Midbrain (tissue), 1 donor: ENCODE measurements at regions not wholly inside any gene's neighbourhood (a gene's known extent, or its start where the extent isn't known, plus 50 kb on each side); places are given as distances from the start of the nearest gene placed in this dataset.
"Not testable (repeated sequence)": the region's sequence is repeated elsewhere in the genome, so short reads cannot be mapped to it uniquely, and the experiment has no call there.

Experiments
- DNase-seq: peaks from one replicate; lab custom pipeline; 2025; lab: John Stamatoyannopoulos, UW

DNA sequence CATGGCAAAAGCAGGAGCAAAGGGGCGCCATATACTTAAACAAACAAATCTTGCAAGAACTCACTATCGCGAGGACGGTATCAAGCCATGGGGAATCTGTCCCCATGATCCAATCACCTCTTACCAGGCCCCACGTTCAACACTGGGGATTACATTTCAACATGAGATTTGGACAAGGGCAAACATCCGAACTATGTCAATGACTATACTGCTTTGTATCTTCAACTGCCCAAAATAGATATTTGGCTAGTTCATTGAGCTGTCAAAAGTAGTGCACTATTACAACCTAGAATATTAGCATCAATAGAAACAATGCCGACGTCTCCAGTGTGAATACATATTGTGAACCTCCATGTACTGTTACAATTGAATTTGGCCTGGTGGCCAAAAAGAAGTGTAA lies 760.4 kb downstream of the MCTP2 start:
- DNase-seq: no peak

DNA sequence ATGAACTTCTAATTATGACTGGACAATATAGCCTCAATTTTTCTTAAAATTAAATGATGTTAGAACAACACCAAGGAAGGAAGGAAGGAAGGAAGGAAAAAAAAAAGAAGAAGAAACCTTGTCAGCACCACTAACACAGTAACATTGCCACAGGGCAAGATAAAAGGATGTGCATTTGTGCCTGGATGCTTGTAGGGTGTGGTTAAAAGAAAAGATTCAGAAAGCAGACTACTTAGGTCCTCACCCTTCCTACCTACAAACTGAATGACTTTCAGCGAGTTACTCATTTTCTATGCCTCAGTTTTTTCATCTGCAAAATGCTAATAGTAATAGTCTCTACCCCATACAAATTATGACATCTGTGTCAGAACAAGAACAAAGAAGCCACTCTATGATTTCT lies 778.3 kb downstream of the MCTP2 start:
- DNase-seq: no peak

DNA sequence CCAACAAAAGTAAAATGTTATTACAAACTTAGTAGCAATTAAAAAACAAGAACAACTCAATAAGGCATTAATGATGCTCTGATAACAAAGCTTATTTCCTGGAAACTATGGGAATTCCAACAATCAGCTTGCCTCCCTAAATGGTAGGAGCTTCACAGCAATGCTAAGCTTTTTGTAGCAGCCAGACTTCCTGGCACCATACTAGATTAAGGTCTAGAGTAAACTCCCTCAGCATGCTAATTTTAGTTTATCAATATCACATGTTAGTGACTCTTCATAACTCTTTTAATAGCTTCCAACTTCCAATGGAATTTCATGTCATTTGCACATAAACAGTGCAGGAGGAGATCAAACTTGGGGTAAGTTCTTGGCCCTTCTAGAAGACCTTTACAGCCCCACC lies 782.0 kb downstream of the MCTP2 start:
- DNase-seq: no peak

DNA sequence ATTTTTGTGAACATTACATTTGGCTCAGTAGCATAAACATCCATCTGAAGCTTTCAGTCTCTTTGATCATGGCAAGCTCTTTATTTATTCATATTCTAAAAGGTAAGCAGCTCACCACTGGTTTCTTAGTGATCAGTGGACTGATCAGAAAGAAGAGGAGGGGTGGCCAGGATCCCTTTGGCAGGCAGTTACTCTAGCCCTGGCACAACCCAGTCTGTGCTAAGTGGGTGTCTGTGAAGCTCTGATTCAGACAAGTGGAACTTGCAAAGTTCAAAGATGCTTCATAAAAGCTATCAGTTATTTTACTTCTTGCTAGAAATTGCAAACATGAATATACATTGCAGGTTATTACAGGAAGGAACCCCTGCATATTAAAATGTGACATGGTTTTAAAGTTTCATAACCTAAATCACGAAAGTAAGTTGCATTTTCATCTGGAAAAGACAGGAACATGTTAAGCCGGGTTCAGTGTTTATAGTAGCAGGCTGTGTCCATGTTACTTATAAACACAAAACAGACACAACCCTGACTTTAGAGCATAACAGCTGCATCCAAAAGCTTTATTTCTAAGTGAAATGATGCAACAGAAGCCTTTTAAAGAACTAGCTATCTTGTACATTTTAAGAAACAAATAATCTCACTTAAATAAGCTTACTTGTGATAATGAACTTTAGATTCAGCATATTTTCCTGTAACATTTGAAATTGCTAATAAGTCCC lies 785.3 kb downstream of the MCTP2 start:
- DNase-seq: no peak

DNA sequence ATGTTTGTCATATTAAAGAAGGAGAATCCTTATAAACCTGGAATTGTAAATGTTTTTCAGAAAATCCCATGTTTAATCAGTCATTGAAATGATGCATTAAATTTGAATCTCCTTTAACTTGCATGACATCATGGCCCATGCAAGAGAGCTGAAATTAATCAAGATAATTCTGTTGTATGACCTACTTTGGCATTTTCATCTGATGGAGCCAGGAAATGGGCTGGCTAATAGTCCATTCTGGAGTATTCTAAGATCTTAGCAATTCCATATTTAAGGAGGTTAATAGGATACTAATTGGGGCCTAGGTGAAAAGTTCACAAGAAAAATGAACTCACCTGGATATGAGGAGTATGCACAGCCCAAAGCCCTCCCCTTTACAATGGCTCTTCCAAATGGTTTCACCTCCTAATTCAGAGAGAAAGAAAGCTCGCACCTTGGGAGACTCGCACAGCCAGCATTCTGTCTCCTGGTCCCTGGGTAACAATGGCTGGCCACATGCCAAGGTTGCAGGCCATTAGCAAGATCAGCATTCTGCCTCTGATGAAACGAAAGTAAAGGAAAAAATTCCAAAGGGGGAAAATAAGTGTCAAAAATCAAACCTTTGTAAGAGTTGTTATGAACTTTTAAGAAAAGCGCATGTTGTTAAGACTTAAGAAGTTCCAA lies 786.4 kb downstream of the MCTP2 start:
- DNase-seq: no peak

DNA sequence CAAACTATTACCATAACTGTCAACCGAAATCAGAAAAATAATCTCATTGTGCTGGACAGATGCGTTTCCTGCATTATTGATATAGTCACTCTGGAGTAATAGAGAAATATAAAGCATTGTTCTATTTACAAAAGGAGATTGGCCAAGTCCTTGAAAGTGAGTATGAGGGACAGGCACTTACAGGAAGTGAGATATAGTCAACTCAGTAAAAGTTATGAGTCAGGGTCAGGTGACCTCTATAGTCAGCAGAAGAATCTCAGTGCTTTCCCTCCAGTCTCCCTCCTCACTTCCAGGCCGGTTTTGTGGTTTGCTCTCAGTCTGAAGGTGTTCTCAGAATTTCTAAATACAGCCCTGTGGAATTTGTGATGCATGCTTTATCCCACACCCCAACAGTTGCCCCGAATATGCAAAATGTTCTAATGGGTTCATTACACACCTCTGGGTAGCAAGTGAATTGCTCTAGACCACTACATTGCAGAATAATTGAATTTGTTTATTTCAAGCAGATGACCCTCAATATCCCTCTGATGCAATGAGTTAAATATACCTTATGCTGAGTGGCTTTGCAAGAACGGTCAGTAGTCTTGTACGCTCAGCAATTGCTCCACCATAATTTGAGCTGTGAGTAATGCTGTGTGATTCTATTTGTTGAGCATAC lies 787.7 kb downstream of the MCTP2 start:
- no peak for DNase-seq

DNA sequence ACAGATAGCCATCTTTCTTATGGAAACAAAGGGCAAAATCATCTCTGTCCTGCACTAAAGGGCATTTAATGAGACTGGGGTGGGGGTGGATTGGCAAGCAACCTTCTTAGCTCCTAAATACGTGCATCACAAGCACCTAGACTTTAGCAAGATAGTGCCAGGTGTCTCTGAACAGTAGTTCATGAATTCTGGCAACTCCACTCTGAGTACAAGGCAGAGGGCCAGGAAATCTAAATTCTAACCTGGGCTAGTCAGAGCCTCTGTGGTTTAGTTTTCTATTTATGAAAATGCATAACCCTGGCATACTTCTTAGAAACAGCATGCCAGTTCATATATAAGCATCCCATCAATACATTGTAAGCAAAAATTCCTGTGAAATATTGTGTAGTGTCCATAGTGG lies 788.5 kb downstream of the MCTP2 start:
- no peak for DNase-seq

DNA sequence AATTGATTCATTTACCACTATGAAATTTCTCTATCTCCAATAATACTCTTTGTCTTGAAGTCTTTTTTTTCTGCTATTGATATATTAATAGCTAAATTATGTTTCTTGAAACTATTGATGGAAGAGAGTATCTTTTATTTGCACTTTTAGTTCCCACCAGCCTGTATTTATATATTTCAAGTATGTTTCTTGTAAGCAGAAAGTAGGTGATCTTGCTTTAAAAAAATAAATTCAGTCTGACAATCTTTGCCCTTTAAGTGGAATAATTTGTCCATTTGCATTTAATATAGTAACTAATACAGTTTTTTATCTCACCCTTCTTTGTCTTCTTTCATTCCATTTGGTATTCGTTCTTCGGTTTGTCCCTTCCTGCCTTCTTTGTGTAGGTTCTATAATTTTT lies 790.5 kb downstream of the MCTP2 start:
- DNase-seq: no peak

DNA sequence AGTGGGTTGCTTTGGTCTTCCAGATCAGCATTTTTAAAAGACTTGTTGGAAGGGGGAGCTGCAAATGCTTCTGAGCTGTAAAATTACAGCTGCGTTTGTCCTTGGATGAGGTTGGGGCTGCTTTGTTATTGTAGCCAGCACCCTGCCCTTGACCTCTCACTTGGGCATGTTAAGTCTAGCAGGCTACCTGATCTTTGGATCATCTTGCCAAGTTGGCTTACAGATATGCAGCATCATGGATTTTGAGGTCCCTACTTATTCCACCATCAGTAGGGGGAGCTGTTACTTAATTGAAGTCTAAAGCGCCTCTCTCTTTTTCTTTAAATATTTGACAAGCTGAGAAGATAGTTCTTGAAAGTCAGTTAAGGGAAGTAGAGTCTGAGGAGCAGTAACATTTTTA lies 793.0 kb downstream of the MCTP2 start:
- no peak for DNase-seq

DNA sequence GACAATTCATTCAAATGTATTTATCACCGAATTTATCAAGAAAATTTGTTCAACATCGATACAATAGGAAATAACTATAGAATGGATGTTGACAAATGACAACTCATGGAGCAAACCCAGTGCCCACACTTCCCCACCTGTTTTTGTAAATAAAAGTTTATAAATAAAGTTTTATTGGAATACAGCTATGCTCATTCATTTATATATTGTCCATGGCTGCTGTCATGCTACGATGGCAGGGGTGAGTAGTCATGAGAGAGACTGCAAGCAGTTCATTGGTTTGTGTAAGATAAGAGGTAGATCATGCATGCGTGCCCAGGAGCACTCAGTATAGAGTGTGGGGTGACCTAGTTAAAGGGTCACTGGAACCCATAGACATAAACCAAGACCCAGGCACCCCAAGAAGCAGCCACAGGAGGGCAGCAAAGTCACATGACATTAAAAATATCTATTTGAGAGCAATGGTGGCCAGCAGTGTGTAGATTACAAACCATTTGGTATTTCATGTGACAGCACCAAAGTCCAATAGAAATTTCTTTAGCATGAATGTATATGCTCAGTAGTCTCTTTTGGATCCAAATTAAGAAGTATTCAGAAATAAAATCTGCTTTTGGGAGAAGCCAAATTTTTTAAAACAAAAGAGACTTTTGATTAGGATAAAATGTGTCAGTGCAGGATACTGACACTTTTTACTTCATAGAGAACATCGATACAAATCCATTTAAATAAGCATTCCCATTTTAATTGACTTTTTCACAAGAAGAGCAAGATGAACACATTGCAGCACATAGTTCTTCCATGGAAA lies 794.8 kb downstream of the MCTP2 start:
- no peak for DNase-seq

DNA sequence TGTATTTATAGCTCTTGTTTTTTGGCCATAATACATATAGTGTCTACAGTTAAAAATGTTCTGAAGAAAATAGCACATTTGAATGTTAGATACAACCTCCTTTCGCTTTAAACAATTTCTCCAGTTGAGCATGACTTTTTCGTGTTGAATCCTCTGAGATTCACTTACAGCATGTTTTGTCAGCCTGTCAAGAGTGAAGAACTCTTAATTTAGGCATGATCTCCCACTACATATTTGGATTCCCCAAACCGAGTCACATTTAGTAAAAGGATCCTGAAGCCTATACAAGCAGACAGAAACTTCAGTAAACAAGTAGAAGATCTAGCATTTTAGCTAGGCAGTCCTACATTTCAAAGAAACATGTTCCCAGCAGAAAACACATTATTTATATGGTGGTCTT lies 796.6 kb downstream of the MCTP2 start:
- DNase-seq: no peak

DNA sequence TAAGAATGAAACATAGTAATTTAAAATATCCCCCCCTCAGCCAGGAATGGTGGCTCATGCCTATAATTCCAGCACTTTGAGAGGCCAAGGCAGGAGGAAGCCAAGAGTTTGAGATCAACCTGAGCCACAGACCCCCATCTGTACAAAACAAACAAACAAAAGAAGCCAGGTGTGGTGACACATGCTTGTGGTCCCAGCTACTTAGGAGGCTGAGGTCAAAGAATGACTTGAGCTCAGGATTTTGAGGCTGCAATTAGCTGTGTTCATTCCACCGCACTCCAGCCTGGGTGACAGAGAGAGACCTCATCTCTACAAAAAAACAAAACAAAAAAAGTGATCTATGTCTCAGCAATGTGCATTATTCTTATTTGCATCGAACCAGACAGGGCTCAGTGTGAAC lies 800.8 kb downstream of the MCTP2 start:
- no peak for DNase-seq

DNA sequence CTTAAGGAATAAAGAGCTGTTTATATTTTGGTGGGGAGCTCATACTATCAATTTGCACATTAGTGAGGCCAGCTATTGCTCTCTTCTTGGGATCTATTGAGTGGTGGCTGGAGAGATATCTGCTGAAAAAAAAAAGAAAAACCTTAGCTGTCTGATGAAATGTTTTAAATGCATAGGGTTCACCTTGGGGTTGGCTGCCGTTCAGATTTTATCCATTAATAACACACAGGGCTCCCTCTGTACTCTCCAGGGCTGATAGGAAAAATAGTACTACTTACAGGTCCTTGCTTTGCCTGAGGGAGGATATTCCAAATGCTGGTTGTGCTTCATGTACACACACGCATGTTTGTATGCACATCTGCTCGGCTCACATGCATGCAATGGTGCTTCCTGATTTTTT lies 803.7 kb downstream of the MCTP2 start:
- no peak for DNase-seq

DNA sequence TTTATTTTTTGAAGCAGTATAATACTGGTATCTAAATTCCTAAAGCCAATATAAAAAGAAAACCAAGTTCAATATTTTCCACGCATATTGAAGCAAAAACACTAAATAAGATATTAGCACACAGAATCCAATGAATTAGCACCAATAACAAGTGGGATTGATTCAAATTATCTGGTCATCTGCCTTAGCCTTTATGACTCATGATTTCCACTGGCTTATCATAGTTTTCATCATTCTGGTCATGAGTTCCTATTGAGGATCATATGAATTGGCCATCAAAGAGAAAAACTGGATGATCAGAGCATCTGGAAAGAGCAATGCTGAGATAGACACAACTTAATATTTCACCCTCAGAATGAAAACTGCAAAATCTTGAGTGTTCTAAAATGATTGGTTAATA lies 809.9 kb downstream of the MCTP2 start:
- DNase-seq: no peak

DNA sequence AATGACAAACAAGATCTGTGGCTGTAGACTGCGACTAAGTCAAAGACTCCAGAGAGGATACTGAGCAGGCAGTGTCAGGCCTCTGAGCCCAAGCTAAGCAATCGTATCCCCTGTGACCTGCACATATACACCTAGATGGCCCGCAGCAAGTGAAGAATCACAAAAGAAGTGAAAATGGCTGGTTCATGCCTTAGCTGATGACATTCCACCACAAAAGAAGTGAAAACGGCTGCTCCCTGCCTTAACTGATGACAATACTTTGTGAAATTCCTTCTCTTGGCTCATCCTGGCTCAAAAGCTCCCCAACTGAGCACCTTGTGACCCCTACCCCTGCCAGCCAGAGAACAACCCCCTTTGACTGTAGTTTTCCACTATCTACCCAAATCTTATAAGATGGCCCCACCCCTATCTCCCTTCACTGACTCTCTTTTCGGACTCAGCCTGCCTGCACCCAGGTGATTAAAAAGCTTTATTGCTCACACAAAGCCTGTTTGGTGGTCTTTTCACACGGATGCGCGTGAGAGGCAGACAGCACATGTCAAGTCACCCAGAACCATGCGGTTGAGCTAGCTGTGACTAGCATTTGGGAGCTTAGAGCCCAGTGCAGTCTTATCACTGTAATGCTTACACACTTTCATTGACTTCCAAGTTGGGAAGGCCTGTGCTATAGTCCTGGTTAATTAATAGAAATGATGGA lies 812.0 kb downstream of the MCTP2 start:
- DNase-seq: not testable (repeated sequence)

DNA sequence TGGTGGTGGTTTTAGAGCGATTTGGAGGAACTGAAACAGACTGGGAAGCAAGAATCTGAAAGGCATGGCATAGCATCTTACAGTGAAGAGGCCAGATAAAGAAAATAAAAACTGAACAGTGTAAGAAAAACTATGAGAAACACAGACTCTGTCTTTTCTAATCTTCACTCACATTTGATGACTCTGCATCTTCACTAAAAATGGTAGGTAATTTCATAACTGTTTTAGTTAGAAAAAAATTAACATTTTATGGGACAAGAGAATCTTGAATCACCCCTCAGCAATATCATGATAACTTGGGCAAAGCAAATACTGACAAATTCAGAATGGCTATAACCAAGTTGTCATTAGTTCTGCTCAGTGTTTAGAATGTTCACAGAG lies 812.6 kb downstream of the MCTP2 start:
- no peak for DNase-seq

DNA sequence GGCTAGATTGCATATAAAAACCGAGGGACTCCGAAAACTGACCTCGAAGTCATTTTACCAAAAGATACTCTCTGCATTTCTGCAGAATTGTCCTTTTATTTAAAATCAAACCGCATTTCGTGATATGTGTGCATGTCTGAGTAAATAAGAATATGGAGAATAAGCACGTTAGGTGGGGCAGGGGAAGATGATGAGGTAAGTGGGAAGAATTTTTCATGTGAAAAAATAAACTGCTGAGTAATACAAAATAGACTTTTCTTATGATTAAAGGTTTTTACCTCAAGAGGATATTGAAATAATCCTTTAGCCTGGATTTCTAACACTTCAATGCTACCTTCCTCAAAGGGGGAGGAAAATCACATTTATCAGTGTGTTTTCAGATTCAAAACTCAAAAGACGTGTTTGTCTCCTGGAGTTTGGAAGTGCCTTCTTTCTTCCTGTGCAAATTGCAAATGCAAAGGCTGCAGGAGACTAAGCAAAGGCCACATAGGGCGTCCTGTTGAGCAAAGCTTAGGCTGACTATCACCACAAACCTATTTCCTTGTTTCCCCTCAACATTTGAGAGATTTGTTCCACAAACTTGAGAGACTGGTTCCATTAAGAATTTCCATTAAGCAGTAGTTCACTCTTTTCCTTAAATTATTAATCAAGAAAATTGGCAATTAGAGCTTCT lies 813.5 kb downstream of the MCTP2 start:
- DNase-seq: no peak

DNA sequence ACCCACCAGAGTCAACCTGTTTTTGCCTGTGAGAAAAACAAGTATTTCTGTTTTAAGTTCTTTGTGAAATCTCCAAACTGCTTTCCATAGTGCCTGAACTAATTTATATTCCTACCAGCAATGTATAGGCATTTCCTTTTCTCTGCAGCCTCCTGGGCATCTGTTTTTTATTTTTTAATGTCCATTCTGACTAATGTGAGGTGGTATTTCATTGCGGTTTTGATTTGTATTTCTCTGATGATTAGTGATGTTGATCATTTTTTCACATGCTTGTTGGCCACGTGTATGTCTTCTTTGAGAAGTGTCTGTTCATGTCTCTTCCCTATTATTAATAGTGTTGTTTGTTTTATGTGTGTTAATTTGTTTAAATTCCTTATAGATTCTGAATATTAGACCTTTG lies 820.5 kb downstream of the MCTP2 start:
- DNase-seq: no peak

DNA sequence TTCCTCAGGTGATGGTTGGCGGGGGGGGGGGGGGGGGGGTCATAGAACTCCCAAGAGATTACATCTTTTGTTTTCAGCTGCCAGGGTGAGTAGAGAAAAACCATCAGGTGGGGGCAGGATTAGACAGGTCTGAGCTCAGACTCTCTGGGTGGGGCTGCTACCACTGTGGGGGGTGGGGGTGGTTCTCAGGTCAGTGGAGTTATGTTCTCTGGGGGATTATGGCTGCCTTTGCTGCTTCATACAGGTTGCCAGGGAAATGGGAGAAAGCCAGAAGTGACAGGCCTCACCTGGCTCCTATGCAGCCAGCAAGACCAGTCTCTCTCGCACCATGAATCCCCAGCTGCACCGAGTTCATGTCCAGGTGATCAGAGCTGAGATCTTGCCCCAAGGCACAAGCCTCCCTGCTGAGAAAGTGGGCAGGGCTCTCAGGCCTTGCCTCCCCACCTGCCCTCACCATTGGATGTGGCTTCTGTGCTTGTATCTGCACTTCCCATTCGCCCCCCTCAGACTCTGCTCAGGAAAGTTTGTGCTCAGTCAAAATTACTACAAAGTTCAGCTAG lies 828.1 kb downstream of the MCTP2 start:
- no peak for DNase-seq

DNA sequence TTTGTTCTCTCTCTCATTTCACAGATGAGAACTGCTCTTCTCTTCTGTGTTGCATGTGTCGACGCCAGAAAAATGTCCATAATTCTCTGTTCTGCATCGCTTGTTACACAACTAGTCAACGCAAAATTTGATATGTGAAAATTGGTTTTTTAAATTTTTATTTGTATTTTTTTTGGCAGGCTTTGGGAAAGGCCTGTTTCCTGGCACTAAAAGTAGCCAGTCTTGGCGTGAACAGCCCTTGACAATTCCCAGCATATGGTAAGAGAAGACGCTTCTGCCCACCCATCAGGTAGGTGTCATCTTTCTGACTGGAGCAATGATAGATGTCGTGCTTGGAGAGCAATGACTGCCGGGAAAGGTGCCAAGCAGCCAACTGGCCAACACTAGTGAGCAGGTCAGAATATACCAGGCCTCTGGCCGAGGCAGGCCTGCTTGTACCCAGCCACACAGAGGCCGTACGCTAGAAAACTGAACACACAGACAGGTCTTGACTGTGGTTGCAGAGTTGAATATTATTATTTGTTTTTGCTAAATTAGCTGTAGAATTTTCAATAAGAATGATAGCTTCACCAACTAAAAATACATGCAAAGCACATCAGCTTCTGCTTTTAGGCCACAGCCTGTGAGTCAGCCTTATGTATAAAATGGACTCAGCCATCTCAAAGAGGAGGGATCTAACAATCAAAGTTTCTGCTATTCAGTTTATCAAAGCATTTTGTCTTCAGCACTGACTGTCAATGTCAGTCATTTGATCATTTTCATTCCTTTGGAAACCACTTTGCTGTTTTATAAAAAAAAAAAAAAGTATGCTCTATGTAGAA lies 837.5 kb downstream of the MCTP2 start:
- no peak for DNase-seq
